Chondrocyte (in vitro differentiated cells): ENCODE measurements at regions not wholly inside any gene's neighbourhood (a gene's known extent, or its start where the extent isn't known, plus 50 kb on each side); places are given as distances from the start of the nearest gene placed in this dataset.

Experiments used
- DNase-seq: peaks from one replicate; pipeline ENCODE4 v3.0.0; 2021; ENCODE audit warnings: mixed read lengths, low spot score
- H3K27ac Mint-ChIP-seq: one replicate; pipeline ENCODE4 v1.8.0; 2021; ENCODE audit warnings: mild to moderate bottlenecking, moderate library complexity, mixed read lengths; ENCODE audit not compliant: unreplicated experiment
- H3K27me3 Mint-ChIP-seq: 2 replicates; pipeline ENCODE4 v1.8.0; 2021; ENCODE audit warnings: low read depth, mixed read lengths
- H3K36me3 Mint-ChIP-seq: 2 replicates; pipeline ENCODE4 v1.8.0; 2021; ENCODE audit warnings: low read depth, mixed read lengths
- H3K4me1 Mint-ChIP-seq: 2 replicates; pipeline ENCODE4 v1.8.0; 2021; ENCODE audit warnings: low read depth, mild to moderate bottlenecking, mixed read lengths
- H3K4me3 Mint-ChIP-seq: one replicate; pipeline ENCODE4 v1.8.0; 2021; ENCODE audit warnings: mild to moderate bottlenecking, moderate library complexity, mixed read lengths; ENCODE audit not compliant: unreplicated experiment
- H3K9me3 Mint-ChIP-seq: 2 replicates; pipeline ENCODE4 v1.8.0; 2021; ENCODE audit warnings: low read depth, mixed read lengths
- CTCF ChIP-seq: fragments of 200-600 bp; sonication (generic); IDR thresholded peaks from 2 replicates; pipeline ENCODE4 v1.5.0; 2021; ENCODE audit warnings: antibody characterized with exemption, mild to moderate bottlenecking, moderate library complexity

GRCh38 chrX:63560601-63561218, 209.6 kb upstream of the SPIN4 start:
- peak; percentile 58 for DNase-seq
- H3K27me3 Mint-ChIP-seq: no peaks in the 10 kb centered on the region
- no peak for TF ChIP-seq CTCF
- H3K27ac Mint-ChIP-seq: peak overlapping the region; percentile 97
- peaks cover 1% of the 10 kb centered on the region for H3K36me3 Mint-ChIP-seq
- peaks cover 20% of the 10 kb centered on the region for H3K4me1 Mint-ChIP-seq
- peak overlapping the region; percentile 96 for H3K4me3 Mint-ChIP-seq
- peaks cover 12% of the 10 kb centered on the region for H3K9me3 Mint-ChIP-seq

DNA sequence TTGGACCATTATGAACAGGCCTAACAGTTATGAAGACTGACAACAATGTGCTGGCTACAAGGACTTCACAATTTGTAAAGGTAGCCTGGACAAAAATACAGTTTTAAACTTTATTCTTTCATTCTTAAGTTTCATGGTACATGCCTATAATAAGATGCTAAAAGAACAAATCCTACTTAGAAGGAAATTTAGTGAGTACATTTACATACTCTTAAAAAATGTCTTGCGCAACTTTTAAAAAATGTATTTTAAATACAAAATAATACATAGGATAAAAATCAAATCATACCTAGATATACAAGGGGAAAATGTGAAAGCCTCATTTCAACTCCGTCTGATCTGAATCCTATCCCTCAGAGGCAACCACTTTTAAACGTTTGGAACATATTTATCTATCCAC, 200.7 kb upstream of the SPIN4 start:
- DNase-seq: no peak
- no peak for TF ChIP-seq CTCF
- H3K27ac Mint-ChIP-seq: no peak overlapping the region
- H3K27me3 Mint-ChIP-seq: no peaks in the 10 kb centered on the region
- H3K36me3 Mint-ChIP-seq: no peaks in the 10 kb centered on the region
- H3K9me3 Mint-ChIP-seq: peaks cover 26% of the 10 kb centered on the region
- H3K4me3 Mint-ChIP-seq: no peak overlapping the region
- H3K4me1 Mint-ChIP-seq: no peaks in the 10 kb centered on the region

- Mint-ChIP-seq H3K27me3 (no peaks in the 10 kb centered on the region), H3K4me3 (no peak overlapping the region), H3K27ac (no peak overlapping the region), H3K9me3 (peaks cover 36% of the 10 kb centered on the region), H3K36me3 (peaks cover 4% of the 10 kb centered on the region), H3K4me1 (no peaks in the 10 kb centered on the region)
- TF ChIP-seq CTCF: no peak
- DNase-seq: no peak
These were observed 179.5 kb upstream of the SPIN4 start for GRCh38 chrX:63530654-63531053.

GRCh38 chrX:63529961-63530360, 178.8 kb upstream of the SPIN4 start:
- no peak for TF ChIP-seq CTCF
- Mint-ChIP-seq H3K4me1 (no peaks in the 10 kb centered on the region), H3K4me3 (no peak overlapping the region), H3K27ac (no peak overlapping the region), H3K9me3 (peaks cover 31% of the 10 kb centered on the region), H3K36me3 (peaks cover 4% of the 10 kb centered on the region), H3K27me3 (no peaks in the 10 kb centered on the region)
- DNase-seq: no peak

GRCh38 chrX:63526863-63527262, 175.7 kb upstream of the SPIN4 start:
- Mint-ChIP-seq H3K4me1 (no peaks in the 10 kb centered on the region), H3K36me3 (peaks cover 4% of the 10 kb centered on the region), H3K9me3 (peaks cover 27% of the 10 kb centered on the region), H3K4me3 (no peak overlapping the region), H3K27me3 (no peaks in the 10 kb centered on the region), H3K27ac (no peak overlapping the region)
- no peak for DNase-seq
- TF ChIP-seq CTCF: no peak
